ENCODE measurements at regions not wholly inside any gene's neighbourhood (a gene's known extent, or its start where the extent isn't known, plus 50 kb on each side); places are given as distances from the start of the nearest gene placed in this dataset.

GRCh38 chr6:147759536-147759935 lies 251.0 kb downstream of the SAMD5 start:
- TF ChIP-seq, protein P1, sequence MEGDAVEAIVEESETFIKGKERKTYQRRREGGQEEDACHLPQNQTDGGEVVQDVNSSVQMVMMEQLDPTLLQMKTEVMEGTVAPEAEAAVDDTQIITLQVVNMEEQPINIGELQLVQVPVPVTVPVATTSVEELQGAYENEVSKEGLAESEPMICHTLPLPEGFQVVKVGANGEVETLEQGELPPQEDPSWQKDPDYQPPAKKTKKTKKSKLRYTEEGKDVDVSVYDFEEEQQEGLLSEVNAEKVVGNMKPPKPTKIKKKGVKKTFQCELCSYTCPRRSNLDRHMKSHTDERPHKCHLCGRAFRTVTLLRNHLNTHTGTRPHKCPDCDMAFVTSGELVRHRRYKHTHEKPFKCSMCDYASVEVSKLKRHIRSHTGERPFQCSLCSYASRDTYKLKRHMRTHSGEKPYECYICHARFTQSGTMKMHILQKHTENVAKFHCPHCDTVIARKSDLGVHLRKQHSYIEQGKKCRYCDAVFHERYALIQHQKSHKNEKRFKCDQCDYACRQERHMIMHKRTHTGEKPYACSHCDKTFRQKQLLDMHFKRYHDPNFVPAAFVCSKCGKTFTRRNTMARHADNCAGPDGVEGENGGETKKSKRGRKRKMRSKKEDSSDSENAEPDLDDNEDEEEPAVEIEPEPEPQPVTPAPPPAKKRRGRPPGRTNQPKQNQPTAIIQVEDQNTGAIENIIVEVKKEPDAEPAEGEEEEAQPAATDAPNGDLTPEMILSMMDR (IDR thresholded peaks at IDR 0.05; ENCODE audit: borderline replicate concordance, extremely low read depth, low read length, poor library complexity, severe bottlenecking), result no peak
- TF ChIP-seq EZH2 (IDR thresholded peaks at IDR 0.05; ENCODE audit: borderline replicate concordance, low read depth, low read length, severe bottlenecking), result no peak
